ENCODE measurements at regions not wholly inside any gene's neighbourhood (a gene's known extent, or its start where the extent isn't known, plus 50 kb on each side); places are given as distances from the start of the nearest gene placed in this dataset.

DNA sequence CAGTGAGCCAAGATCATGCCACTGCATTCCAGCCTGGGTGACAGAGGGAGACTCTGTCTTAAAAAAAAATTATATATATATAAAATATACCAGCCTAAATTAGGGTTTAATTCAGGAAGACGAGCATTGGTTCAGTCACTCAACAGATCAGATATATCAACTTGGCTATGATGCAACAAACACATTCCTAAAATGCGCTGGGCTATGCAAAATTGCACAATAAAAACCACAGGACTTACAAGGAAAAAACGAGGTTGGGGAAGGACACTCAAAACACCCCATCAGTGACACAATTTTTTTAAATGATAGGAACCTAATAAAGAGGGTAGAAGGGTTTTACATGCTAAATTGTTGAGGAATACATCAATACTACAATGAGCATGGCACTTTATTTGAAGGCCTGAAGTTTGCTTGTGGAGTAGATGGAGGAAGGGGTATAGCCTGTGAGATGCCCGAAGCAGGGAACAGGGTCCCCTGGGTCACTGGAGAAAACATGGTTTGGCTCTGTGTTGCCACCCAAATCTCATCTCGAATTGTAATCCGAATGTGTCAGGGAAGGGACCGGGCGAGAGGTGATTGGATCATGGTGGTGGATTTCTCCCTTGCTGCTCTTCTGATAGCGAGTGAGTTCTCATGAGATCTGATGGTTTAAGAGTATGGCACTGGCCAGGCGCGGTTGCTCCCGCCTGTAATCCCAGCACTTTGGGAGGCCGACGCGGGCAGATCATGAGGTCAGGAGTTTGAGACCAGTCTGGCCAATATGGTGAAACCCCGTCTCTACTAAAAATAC lies 71.2 kb downstream of the TNFAIP2 start:
- CTCF ChIA-PET: no interaction called here
- no TSS peak for BruUV-seq (replicated peaks)
- Histone ChIP-seq H3K9ac (replicated peaks; ENCODE audit: extremely low read depth, insufficient read depth, low read length) (no peak overlapping the region), H3K27me3 (ENCODE audit: control insufficient read depth in 2 of 2, insufficient read depth in 2 of 2, low read length in 2 of 2) (peaks cover 3 to 6% of the 10 kb centered on the region in 2 experiments), H3K36me3 (ENCODE audit: control insufficient read depth in 2 of 2, extremely low read depth in 1 of 2, insufficient read depth in 2 of 2, low read length in 2 of 2) (no peaks in the 10 kb centered on the region), H2AFZ (ENCODE audit: low read depth, low read length) (no peak overlapping the region), H3K4me3 (replicated peaks in 1 of 3; ENCODE audit: insufficient read depth in 1 of 3, low read depth in 1 of 3, low read length in 3 of 3) (no peak overlapping the region), H3K4me2 (ENCODE audit: insufficient read depth, low read length) (no peak overlapping the region), H3K9me3 (replicated peaks; ENCODE audit: control insufficient read depth, insufficient read depth, low read length) (no peaks in the 10 kb centered on the region), H3K4me1 (ENCODE audit: control insufficient read depth, extremely low read depth, insufficient read depth, low read length) (no peaks in the 10 kb centered on the region), H3K79me2 (ENCODE audit: control insufficient read depth, insufficient read depth, low read length) (no peaks in the 10 kb centered on the region), H4K20me1 (replicated peaks; ENCODE audit: control insufficient read depth, extremely low read depth, insufficient read depth, low read length) (no peaks in the 10 kb centered on the region), H3K27ac (ENCODE audit: insufficient read depth, low read depth, low read length) (no peak overlapping the region), H3K9me1 (replicated peaks; ENCODE audit: control insufficient read depth, extremely low read depth, insufficient read depth, low read length) (no peaks in the 10 kb centered on the region)
- POLR2A ChIA-PET: no interaction called here
- dilution Hi-C loops (cut with MboI; ENCODE audit: extremely low pct_ligation_motif_present, low sequenced_read_pairs): no loop called here
- intact Hi-C loops (cut with micrococcal nuclease): no loop called here
- FAIRE-seq: no peak
- DNase-seq (ENCODE audit: low read depth, low spot score): no peak
- TF ChIP-seq GATA2 (IDR thresholded peaks at IDR 0.05; ENCODE audit: insufficient read depth, insufficient read length, low read depth, low read length): no peak
- TF ChIP-seq FOS (IDR thresholded peaks at IDR 0.05; ENCODE audit: borderline replicate concordance, insufficient read depth, low read length): no peak
- TF ChIP-seq POLR2AphosphoS5 (IDR thresholded peaks at IDR 0.05; ENCODE audit: insufficient read depth, low read depth, low read length): no peak
- TF ChIP-seq POLR2A (IDR thresholded peaks at IDR 0.05; ENCODE audit: low read depth, low read length): no peak
- no peak for TF ChIP-seq EZH2 (IDR thresholded peaks at IDR 0.05; ENCODE audit: borderline replicate concordance, low read depth, low read length, severe bottlenecking)
- TF ChIP-seq JUN (IDR thresholded peaks at IDR 0.05; ENCODE audit: borderline replicate concordance, insufficient read depth, insufficient read length, low read depth): no peak
- no peak for TF ChIP-seq MYC (IDR thresholded peaks at IDR 0.05; ENCODE audit: low read depth, low read length)
- TF ChIP-seq, protein P1, sequence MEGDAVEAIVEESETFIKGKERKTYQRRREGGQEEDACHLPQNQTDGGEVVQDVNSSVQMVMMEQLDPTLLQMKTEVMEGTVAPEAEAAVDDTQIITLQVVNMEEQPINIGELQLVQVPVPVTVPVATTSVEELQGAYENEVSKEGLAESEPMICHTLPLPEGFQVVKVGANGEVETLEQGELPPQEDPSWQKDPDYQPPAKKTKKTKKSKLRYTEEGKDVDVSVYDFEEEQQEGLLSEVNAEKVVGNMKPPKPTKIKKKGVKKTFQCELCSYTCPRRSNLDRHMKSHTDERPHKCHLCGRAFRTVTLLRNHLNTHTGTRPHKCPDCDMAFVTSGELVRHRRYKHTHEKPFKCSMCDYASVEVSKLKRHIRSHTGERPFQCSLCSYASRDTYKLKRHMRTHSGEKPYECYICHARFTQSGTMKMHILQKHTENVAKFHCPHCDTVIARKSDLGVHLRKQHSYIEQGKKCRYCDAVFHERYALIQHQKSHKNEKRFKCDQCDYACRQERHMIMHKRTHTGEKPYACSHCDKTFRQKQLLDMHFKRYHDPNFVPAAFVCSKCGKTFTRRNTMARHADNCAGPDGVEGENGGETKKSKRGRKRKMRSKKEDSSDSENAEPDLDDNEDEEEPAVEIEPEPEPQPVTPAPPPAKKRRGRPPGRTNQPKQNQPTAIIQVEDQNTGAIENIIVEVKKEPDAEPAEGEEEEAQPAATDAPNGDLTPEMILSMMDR (IDR thresholded peaks at IDR 0.05; ENCODE audit: extremely low read depth in 1 of 2, insufficient read depth in 1 of 2, low read depth in 1 of 2, low read length in 2 of 2): no peak
- TF ChIP-seq, protein P2, sequence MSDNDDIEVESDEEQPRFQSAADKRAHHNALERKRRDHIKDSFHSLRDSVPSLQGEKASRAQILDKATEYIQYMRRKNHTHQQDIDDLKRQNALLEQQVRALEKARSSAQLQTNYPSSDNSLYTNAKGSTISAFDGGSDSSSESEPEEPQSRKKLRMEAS (IDR thresholded peaks at IDR 0.05; ENCODE audit: insufficient read depth, insufficient read length): no peak

Data from endothelial cell of umbilical vein (primary cell).